ENCODE measurements at regions not wholly inside any gene's neighbourhood (a gene's known extent, or its start where the extent isn't known, plus 50 kb on each side); places are given as distances from the start of the nearest gene placed in this dataset.

DNA sequence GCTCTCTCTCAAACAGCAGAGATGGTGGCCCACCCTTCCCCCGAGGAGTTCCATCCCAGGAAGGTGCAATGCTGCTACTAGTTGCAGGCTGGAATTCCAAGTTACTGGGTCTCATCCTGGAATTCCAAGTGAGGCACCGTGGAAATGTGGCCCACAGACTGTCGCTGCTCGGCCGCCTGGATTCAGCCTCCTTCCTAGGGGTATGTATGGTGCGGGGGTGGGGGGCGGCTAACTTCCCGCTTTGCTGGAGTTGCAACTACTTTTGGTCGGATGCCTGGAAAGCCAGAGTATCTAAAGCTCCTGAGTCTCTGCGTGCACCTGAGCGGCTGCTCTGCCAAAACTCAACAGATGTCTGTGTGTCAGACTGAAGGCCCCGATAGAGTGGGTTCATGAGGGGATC lies 1146.2 kb downstream of the RPA4 start:
- no peak for TF ChIP-seq FOXK2 (IDR thresholded peaks at IDR 0.05)
- TF ChIP-seq NFRKB (IDR thresholded peaks at IDR 0.05): no peak
- no peak for TF ChIP-seq ARNT (IDR thresholded peaks at IDR 0.05)
- TF ChIP-seq SP1 (IDR thresholded peaks at IDR 0.05): no peak
- TF ChIP-seq CTBP1 (IDR thresholded peaks at IDR 0.05; ENCODE audit: borderline replicate concordance): no peak
- TF ChIP-seq ELF4 (IDR thresholded peaks at IDR 0.05): no peak
- TF ChIP-seq SUZ12 (IDR thresholded peaks at IDR 0.05): no peak
- no peak for TF ChIP-seq FOXA1 (IDR thresholded peaks at IDR 0.05)
- no peak for TF ChIP-seq BHLHE40 (IDR thresholded peaks at IDR 0.05; ENCODE audit: borderline replicate concordance)
- no peak for TF ChIP-seq TARDBP (IDR thresholded peaks at IDR 0.05)
- TF ChIP-seq, protein P1, sequence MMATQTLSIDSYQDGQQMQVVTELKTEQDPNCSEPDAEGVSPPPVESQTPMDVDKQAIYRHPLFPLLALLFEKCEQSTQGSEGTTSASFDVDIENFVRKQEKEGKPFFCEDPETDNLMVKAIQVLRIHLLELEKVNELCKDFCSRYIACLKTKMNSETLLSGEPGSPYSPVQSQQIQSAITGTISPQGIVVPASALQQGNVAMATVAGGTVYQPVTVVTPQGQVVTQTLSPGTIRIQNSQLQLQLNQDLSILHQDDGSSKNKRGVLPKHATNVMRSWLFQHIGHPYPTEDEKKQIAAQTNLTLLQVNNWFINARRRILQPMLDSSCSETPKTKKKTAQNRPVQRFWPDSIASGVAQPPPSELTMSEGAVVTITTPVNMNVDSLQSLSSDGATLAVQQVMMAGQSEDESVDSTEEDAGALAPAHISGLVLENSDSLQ (IDR thresholded peaks at IDR 0.05): no peak
